K562 (cell line): ENCODE measurements at regions not wholly inside any gene's neighbourhood (a gene's known extent, or its start where the extent isn't known, plus 50 kb on each side); places are given as distances from the start of the nearest gene placed in this dataset.

Experiments
- ATAC-seq: fragments of 200-7000 bp; cut with Tn5 transposase; 3 replicates; pipeline ENCODE4 v1.9.1; 2020; ENCODE audit warnings: moderate library complexity
- BruUV-seq: library from RNA; stranded (reverse); fragments of 400-500 nt; replicated peaks from 2 replicates; lab custom pipeline; 2021; lab: Mats Ljungman, UMichigan
- CTCF ChIA-PET: fragments of 300-600 bp; formaldehyde crosslinking; extraction: SDS; loops from one replicate; lab custom pipeline; 2021; ENCODE audit warnings: low intra/inter-chr PET ratio; lab: Yijun Ruan, JAX
- POLR2A ChIA-PET: fragments of 300-600, 350-650 bp; sonication (Branson Sonifier 250); formaldehyde crosslinking; extraction: SDS; loops from one replicate; lab custom pipeline; 2021; ENCODE audit warnings: antibody characterized with exemption, inconsistent platforms; lab: Yijun Ruan, JAX
- DNase-seq, 4 experiments: peaks; one replicate each; pipeline versions ENCODE4 v3.0.0 to v3.0.0-alpha.2; 2011 to 2018; ENCODE audit warnings: low spot score in 3 of 4, mixed read lengths in 3 of 4; ENCODE audit errors: extremely low read depth in 1 of 4
- FAIRE-seq: peaks from 2 replicates; lab custom pipeline; 2011; peaks lifted over from hg19 to GRCh38; lab: Jason Lieb, UNC
- H2AFZ ChIP-seq: 2 replicates; pipeline ENCODE4 v1.6.0; 2011; ENCODE audit warnings: low read depth, low read length, control low read depth, inconsistent platforms
- H3K27ac ChIP-seq: fragments of 200-600 bp; 3 replicates; pipeline ENCODE4 v1.8.0; 2011; ENCODE audit warnings: low read depth, mild to moderate bottlenecking, control low read depth, inconsistent platforms, low read length, moderate library complexity, mixed read lengths; ENCODE audit errors: extremely low read depth
- H3K27me3 ChIP-seq, 2 experiments: fragments of 300-600 bp in 1 of 2; 2 replicates in 1 of 2; 3 replicates in 1 of 2; pipeline versions ENCODE4 v1.6.0 to v1.8.0; 2011; ENCODE audit warnings: inconsistent platforms in 2 of 2, low read length in 2 of 2, mild to moderate bottlenecking in 1 of 2, mixed read lengths in 1 of 2, moderate library complexity in 1 of 2; ENCODE audit not compliant: control insufficient read depth in 2 of 2, insufficient read depth in 2 of 2
- H3K36me3 ChIP-seq: fragments of 300-600 bp; 3 replicates; pipeline ENCODE4 v1.8.0; 2011; ENCODE audit warnings: mild to moderate bottlenecking, low read length, inconsistent platforms; ENCODE audit not compliant: control insufficient read depth, insufficient read depth
- H3K4me1 ChIP-seq, 2 experiments: fragments of 200-600 bp in 1 of 2; replicated peaks in 1 of 2; 2 replicates in 1 of 2; 3 replicates in 1 of 2; pipeline versions ENCODE4 v1.5.1 to v1.8.0; 2011; ENCODE audit warnings: inconsistent platforms in 2 of 2, low read length in 2 of 2, mild to moderate bottlenecking in 1 of 2, mixed read lengths in 1 of 2, moderate library complexity in 1 of 2; ENCODE audit not compliant: control insufficient read depth in 2 of 2, insufficient read depth in 2 of 2
- H3K4me2 ChIP-seq: 2 replicates; pipeline ENCODE4 v1.6.1; 2011; ENCODE audit warnings: low read length, control low read depth, inconsistent platforms, mixed read lengths; ENCODE audit not compliant: insufficient read depth
- H3K4me3 ChIP-seq: fragments of 200-600 bp; sonication (generic), shearing (Covaris generic); 2 replicates; pipeline ENCODE4 v1.5.1; 2016; ENCODE audit warnings: control low read depth, inconsistent platforms
- H3K79me2 ChIP-seq: fragments of 200-600 bp; 3 replicates; pipeline ENCODE4 v1.8.0; 2011; ENCODE audit warnings: low read length, inconsistent platforms; ENCODE audit not compliant: control insufficient read depth, insufficient read depth
- H3K9ac ChIP-seq, 2 experiments: 2 replicates each; pipeline versions ENCODE4 v1.6.0 to v1.6.1; 2011; ENCODE audit warnings: low read depth in 2 of 2, low read length in 2 of 2, control low read depth in 1 of 2, inconsistent platforms in 1 of 2, mild to moderate bottlenecking in 1 of 2, mixed read lengths in 1 of 2; ENCODE audit not compliant: insufficient read depth in 1 of 2
- H3K9me1 ChIP-seq: one replicate; pipeline ENCODE4 v1.6.0; 2011; ENCODE audit warnings: inconsistent platforms, mild to moderate bottlenecking, low read length, moderate library complexity; ENCODE audit not compliant: control insufficient read depth, insufficient read depth
- H3K9me3 ChIP-seq: replicated peaks from 2 replicates; pipeline ENCODE4 v1.5.1; 2011; ENCODE audit warnings: low read depth, low read length, inconsistent platforms; ENCODE audit not compliant: control insufficient read depth, insufficient read depth
- H4K20me1 ChIP-seq: replicated peaks from 2 replicates; pipeline ENCODE4 v1.6.1; 2011; ENCODE audit warnings: low read length, inconsistent platforms, mixed read lengths; ENCODE audit not compliant: control insufficient read depth, insufficient read depth
- CBFA2T3 ChIP-seq: fragments of 450-650 bp; IDR thresholded peaks from 2 replicates; pipeline ENCODE4 v1.6.1; 2017
- KAT2B ChIP-seq: IDR thresholded peaks from one replicate; pipeline ENCODE4 v1.6.1; 2012; ENCODE audit warnings: low read depth, mild to moderate bottlenecking, control low read depth, inconsistent platforms, low read length, moderate library complexity
- KDM5B ChIP-seq: fragments of 200-600 bp; sonication (generic); IDR thresholded peaks from 2 replicates; pipeline ENCODE4 v1.6.1; 2012; ENCODE audit warnings: low read depth, mild to moderate bottlenecking, moderate library complexity, low read length, control low read depth, inconsistent platforms; ENCODE audit not compliant: insufficient replicate concordance
- MECOM ChIP-seq: fragments of 250-450 bp; sonication (Bioruptor Pico); IDR thresholded peaks from 2 replicates; pipeline ENCODE4 v1.8.0; 2022; ENCODE audit warnings: inconsistent platforms
- NFATC3 ChIP-seq: fragments of 450-650 bp; IDR thresholded peaks from 2 replicates; pipeline ENCODE4 v1.6.1; 2017; ENCODE audit warnings: mild to moderate bottlenecking
- NR0B1 ChIP-seq: fragments of 450-650 bp; IDR thresholded peaks from one replicate; pipeline ENCODE4 v1.6.1; 2018; ENCODE audit warnings: mild to moderate bottlenecking, moderate library complexity; ENCODE audit not compliant: partially characterized antibody
- WHSC1 ChIP-seq: IDR thresholded peaks from one replicate; pipeline ENCODE4 v1.6.1; 2012; ENCODE audit warnings: low read length, control low read depth, inconsistent platforms
- ZNF644 ChIP-seq: fragments of 200-800 bp; sonication (Bioruptor generic); IDR thresholded peaks from 2 replicates; pipeline ENCODE4 v1.6.1; 2016; ENCODE audit warnings: low read depth, missing genetic modification characterization, missing compliant biosample characterization
- WGBS: fragments of 100-300 bp; shearing (Covaris generic); methylation state at CpG from one replicate; pipeline ENCODE4 v1.1.6; 2016; ENCODE audit warnings: low coverage, mixed read lengths; ENCODE audit not compliant: insufficient coverage; ENCODE audit errors: missing lambda C conversion rate; 5-methylcytosine and 5-hydroxymethylcytosine counted together
- in situ Hi-C: fragments of 300-500 bp; cut with MboI; formaldehyde crosslinking; loops from 4 replicates; pipeline ENCODE4 v1.15.0; 2018; ENCODE audit warnings: inconsistent platforms, mixed read lengths
- intact Hi-C: fragments of 100-400 bp; cut with micrococcal nuclease; formaldehyde crosslinking; loops from 2 replicates; pipeline ENCODE4 v1.14.2; 2022

- H3K36me3 ChIP-seq, result no peaks in the 10 kb centered on the region
- no peaks in the 10 kb centered on the region for H3K79me2 ChIP-seq
- CTCF ChIA-PET, result no interaction called here
- no peak overlapping the region for H3K27ac ChIP-seq
- in situ Hi-C loops, result no loop called here
- H3K4me2 ChIP-seq, result no peak overlapping the region
- H3K27me3 ChIP-seq, result no peaks in the 10 kb centered on the region
- POLR2A ChIA-PET, result no interaction called here
- 0% methylated on average over 3 of the region's 3 CpGs for WGBS
- H3K9me1 ChIP-seq, result no peaks in the 10 kb centered on the region
- no peak overlapping the region for H2AFZ ChIP-seq
- TF ChIP-seq KDM5B, result no peak
- no peak for TF ChIP-seq KAT2B
- no peaks in the 10 kb centered on the region for H3K4me1 ChIP-seq
- ATAC-seq (no peak), DNase-seq (no peak), FAIRE-seq (no peak)
- BruUV-seq, result no TSS peak
- intact Hi-C loops, result no loop called here
- no peak overlapping the region for H3K9ac ChIP-seq
- no peaks in the 10 kb centered on the region for H4K20me1 ChIP-seq
- no peaks in the 10 kb centered on the region for H3K9me3 ChIP-seq
- no peak overlapping the region for H3K4me3 ChIP-seq
These were observed 512.8 kb downstream of the LMO7 start for GRCh38 chr13:76148926-76149325.

GRCh38 chr13:76148374-76148773 lies 512.2 kb downstream of the LMO7 start:
- Histone ChIP-seq H3K9ac (no peak overlapping the region), H3K79me2 (no peaks in the 10 kb centered on the region), H4K20me1 (no peaks in the 10 kb centered on the region), H3K9me3 (no peaks in the 10 kb centered on the region), H3K27ac (no peak overlapping the region), H3K4me2 (no peak overlapping the region), H3K27me3 (no peaks in the 10 kb centered on the region), H2AFZ (no peak overlapping the region), H3K4me1 (no peaks in the 10 kb centered on the region), H3K9me1 (no peaks in the 10 kb centered on the region), H3K4me3 (no peak overlapping the region), H3K36me3 (no peaks in the 10 kb centered on the region)
- intact Hi-C loops (no loop called here), in situ Hi-C loops (no loop called here)
- TF ChIP-seq MECOM (CRISPR knock-in tag) (no peak), NR0B1 (no peak), ZNF644 (tag) (no peak), NFATC3 (no peak), CBFA2T3 (no peak), WHSC1 (no peak)
- BruUV-seq, result no TSS peak
- FAIRE-seq, result no peak
- ChIA-PET CTCF (no interaction called here), POLR2A (interaction anchor here (0.7 kb wide), 1 partner anchor 280 kb away, joined by 3 read pairs; no protein-coding TSS in a partner anchor)
- DNase-seq, result no peak
- no peak for ATAC-seq
